ENCODE measurements at regions not wholly inside any gene's neighbourhood (a gene's known extent, or its start where the extent isn't known, plus 50 kb on each side); places are given as distances from the start of the nearest gene placed in this dataset.
A peak's percentile ranks its signal among the peaks of the same experiment; 100 is the strongest.
"Not testable (repeated sequence)": the region's sequence is repeated elsewhere in the genome, so short reads cannot be mapped to it uniquely, and the experiment has no call there.

- ATAC-seq (no peak), DNase-seq (no peak)
- H3K79me2 ChIP-seq (ENCODE audit: low read length), result no peaks in the 10 kb centered on the region
- no peak overlapping the region for H3K9ac ChIP-seq (ENCODE audit: low read length)
- TF ChIP-seq EZH2phosphoT487 (IDR thresholded peaks at IDR 0.05; ENCODE audit: borderline replicate concordance, low read length) (no peak), CTCF (conservative IDR thresholded peaks at IDR 0.05; ENCODE audit: low read depth, low read length) (no peak), EZH2 (IDR thresholded peaks at IDR 0.05; ENCODE audit: low read length, unreplicated experiment) (no peak)
- H3K4me2 ChIP-seq (ENCODE audit: low read length), result no peak overlapping the region
- no peaks in the 10 kb centered on the region for H3K9me3 ChIP-seq (ENCODE audit: low read length)
- no peaks in the 10 kb centered on the region for H3K4me1 ChIP-seq (ENCODE audit: insufficient read depth, low read length)
- no peaks in the 10 kb centered on the region for H3F3A ChIP-seq (ENCODE audit: low read length, unreplicated experiment)
- intact Hi-C loops (cut with micrococcal nuclease), result no loop called here
- H3K4me3 ChIP-seq (ENCODE audit: low read length), result no peak overlapping the region
- CTCF ChIA-PET, result no interaction called here
- no peak overlapping the region for H3K27ac ChIP-seq (ENCODE audit: low read length)
- POLR2A ChIA-PET (ENCODE audit: unreplicated experiment), result no interaction called here
- H4K20me1 ChIP-seq (ENCODE audit: low read length), result no peaks in the 10 kb centered on the region
- no peak overlapping the region for H2AFZ ChIP-seq (ENCODE audit: low read length)
- BruUV-seq (replicated peaks), result no TSS peak
- H3K27me3 ChIP-seq (ENCODE audit: low read length), result no peaks in the 10 kb centered on the region
- H3K9me2 ChIP-seq (replicated peaks; ENCODE audit: low read length), result no peaks in the 10 kb centered on the region
- no peaks in the 10 kb centered on the region for H3K36me3 ChIP-seq (ENCODE audit: low read depth, low read length)
Measured at GRCh38 chr3:110686701-110687100, 384.9 kb upstream of the NECTIN3 start.

GRCh38 chr3:110687138-110687537, 384.5 kb upstream of the NECTIN3 start:
- Histone ChIP-seq H2AFZ (ENCODE audit: low read length) (no peak overlapping the region), H3F3A (ENCODE audit: low read length, unreplicated experiment) (no peaks in the 10 kb centered on the region)

DNA sequence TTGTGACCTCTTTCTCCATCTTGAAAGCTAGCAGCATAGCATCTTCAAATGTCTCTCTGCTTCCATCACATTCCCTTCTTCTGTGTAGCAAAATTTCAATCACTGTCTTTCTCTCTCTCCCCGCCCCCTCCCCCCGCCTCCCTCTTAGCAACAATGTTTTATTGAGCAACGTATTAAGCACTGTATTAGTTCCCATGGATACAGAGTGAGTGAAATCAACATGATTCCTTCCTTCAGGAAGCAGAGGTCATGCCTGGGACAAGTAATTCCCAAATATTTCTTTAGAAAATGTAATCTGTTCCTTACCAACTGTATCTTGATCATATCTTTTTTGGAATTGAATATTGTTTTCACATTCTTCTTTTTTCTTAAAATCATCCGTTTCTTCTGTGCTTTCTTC, 373.7 kb upstream of the NECTIN3 start:
- DNase-seq (no peak), ATAC-seq (no peak)
- Histone ChIP-seq H3K4me3 (ENCODE audit: low read length) (no peak overlapping the region), H3K9me3 (ENCODE audit: low read length) (no peaks in the 10 kb centered on the region), H3F3A (ENCODE audit: low read length, unreplicated experiment) (no peaks in the 10 kb centered on the region), H3K4me2 (ENCODE audit: low read length) (no peak overlapping the region), H3K9ac (ENCODE audit: low read length) (no peak overlapping the region), H2AFZ (ENCODE audit: low read length) (no peak overlapping the region), H4K20me1 (ENCODE audit: low read length) (no peaks in the 10 kb centered on the region), H3K36me3 (ENCODE audit: low read depth, low read length) (no peaks in the 10 kb centered on the region), H3K79me2 (ENCODE audit: low read length) (no peaks in the 10 kb centered on the region), H3K9me2 (replicated peaks; ENCODE audit: low read length) (no peaks in the 10 kb centered on the region; the same call in 1 of the 2 replicates), H3K4me1 (ENCODE audit: insufficient read depth, low read length) (no peaks in the 10 kb centered on the region), H3K27me3 (ENCODE audit: low read length) (no peaks in the 10 kb centered on the region), H3K27ac (ENCODE audit: low read length) (no peak overlapping the region)
- POLR2A ChIA-PET (ENCODE audit: unreplicated experiment), result no interaction called here
- no peak for TF ChIP-seq EZH2 (IDR thresholded peaks at IDR 0.05; ENCODE audit: low read length, unreplicated experiment)
- TF ChIP-seq CTCF (conservative IDR thresholded peaks at IDR 0.05; ENCODE audit: low read depth, low read length), result no peak
- no peak for TF ChIP-seq EZH2phosphoT487 (IDR thresholded peaks at IDR 0.05; ENCODE audit: borderline replicate concordance, low read length)
- intact Hi-C loops (cut with micrococcal nuclease), result no loop called here
- no TSS peak for BruUV-seq (replicated peaks)
- CTCF ChIA-PET, result no interaction called here

More at GRCh38 chr3:110687138-110687537, 384.5 kb upstream of the NECTIN3 start:
- H3K27ac ChIP-seq (ENCODE audit: low read length), result no peak overlapping the region
- no peaks in the 10 kb centered on the region for H3K79me2 ChIP-seq (ENCODE audit: low read length)
- H3K4me3 ChIP-seq (ENCODE audit: low read length), result no peak overlapping the region
- H3K9me3 ChIP-seq (ENCODE audit: low read length), result no peaks in the 10 kb centered on the region
- H3K9me2 ChIP-seq (replicated peaks; ENCODE audit: low read length), result no peaks in the 10 kb centered on the region
- no peaks in the 10 kb centered on the region for H3K27me3 ChIP-seq (ENCODE audit: low read length)
- CTCF ChIA-PET, result no interaction called here
- no peaks in the 10 kb centered on the region for H3K36me3 ChIP-seq (ENCODE audit: low read depth, low read length)
- no TSS peak for BruUV-seq (replicated peaks)
- TF ChIP-seq CTCF (conservative IDR thresholded peaks at IDR 0.05; ENCODE audit: low read depth, low read length) (no peak), EZH2phosphoT487 (IDR thresholded peaks at IDR 0.05; ENCODE audit: borderline replicate concordance, low read length) (no peak), EZH2 (IDR thresholded peaks at IDR 0.05; ENCODE audit: low read length, unreplicated experiment) (no peak)
- ATAC-seq (no peak; the same call in 1 of the 2 replicates), DNase-seq (peak; percentile 13)
- intact Hi-C loops (cut with micrococcal nuclease), result no loop called here
- no peaks in the 10 kb centered on the region for H3K4me1 ChIP-seq (ENCODE audit: insufficient read depth, low read length)
- no peak overlapping the region for H3K4me2 ChIP-seq (ENCODE audit: low read length)
- no peaks in the 10 kb centered on the region for H4K20me1 ChIP-seq (ENCODE audit: low read length)
- POLR2A ChIA-PET (ENCODE audit: unreplicated experiment), result no interaction called here
- no peak overlapping the region for H3K9ac ChIP-seq (ENCODE audit: low read length)

DNA sequence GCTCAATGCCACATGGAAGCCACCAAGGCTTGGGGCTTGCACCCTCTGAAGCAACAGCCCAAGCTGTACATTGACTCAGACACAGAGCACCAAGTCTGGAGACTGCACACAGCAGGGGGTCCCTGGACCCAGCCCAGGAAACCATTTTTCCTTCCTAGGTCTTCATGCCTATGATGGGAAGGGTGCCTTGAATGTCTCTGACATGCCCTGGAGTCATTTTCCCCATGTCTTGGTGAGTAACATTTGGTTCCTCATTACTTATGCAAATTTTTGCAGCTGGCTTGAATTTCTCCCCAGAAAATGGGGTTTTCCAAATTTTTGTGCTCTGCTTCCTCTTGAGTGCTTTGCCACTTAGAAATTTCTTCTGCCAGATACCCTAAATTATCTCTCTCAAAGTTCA, 367.3 kb upstream of the NECTIN3 start:
- H3K4me3 ChIP-seq (ENCODE audit: low read length); BruUV-seq (replicated peaks); H3K27ac ChIP-seq (ENCODE audit: low read length); intact Hi-C loops (cut with micrococcal nuclease); H3K9me3 ChIP-seq (ENCODE audit: low read length); CTCF ChIA-PET; ATAC-seq; H4K20me1 ChIP-seq (ENCODE audit: low read length); H3K4me1 ChIP-seq (ENCODE audit: insufficient read depth, low read length); H3K9me2 ChIP-seq (replicated peaks; ENCODE audit: low read length); H3F3A ChIP-seq (ENCODE audit: low read length, unreplicated experiment); DNase-seq; H3K9ac ChIP-seq (ENCODE audit: low read length); POLR2A ChIA-PET (ENCODE audit: unreplicated experiment); H3K27me3 ChIP-seq (ENCODE audit: low read length); H2AFZ ChIP-seq (ENCODE audit: low read length); H3K79me2 ChIP-seq (ENCODE audit: low read length); H3K36me3 ChIP-seq (ENCODE audit: low read depth, low read length); H3K4me2 ChIP-seq (ENCODE audit: low read length): not testable (repeated sequence)

All from PC-3 (cell line).